ENCODE measurements at regions not wholly inside any gene's neighbourhood (a gene's known extent, or its start where the extent isn't known, plus 50 kb on each side); places are given as distances from the start of the nearest gene placed in this dataset.

DNA sequence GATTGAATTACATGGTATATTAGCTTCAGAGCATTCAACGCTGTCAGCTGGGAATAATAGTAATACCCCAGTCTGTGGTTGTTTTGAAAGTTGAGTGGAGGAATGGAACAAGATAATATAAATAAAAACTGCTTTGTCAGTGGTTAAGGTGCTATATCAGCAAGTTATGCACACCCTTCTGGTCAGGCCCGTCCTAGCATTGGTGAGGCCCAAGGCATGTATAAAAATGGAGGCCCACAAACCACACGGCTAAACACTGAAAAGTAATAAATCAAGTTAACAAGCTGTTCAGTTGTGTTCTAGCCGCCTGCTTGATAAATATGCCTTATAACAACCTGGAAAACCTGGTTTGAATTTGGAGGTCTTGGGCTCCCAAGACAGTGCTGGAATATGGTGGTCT is 77.4 kb downstream of the PSMG1 start:
- DNase-seq (ENCODE audit: low read depth in 3 of 3, low spot score in 1 of 3) = no peak

DNA sequence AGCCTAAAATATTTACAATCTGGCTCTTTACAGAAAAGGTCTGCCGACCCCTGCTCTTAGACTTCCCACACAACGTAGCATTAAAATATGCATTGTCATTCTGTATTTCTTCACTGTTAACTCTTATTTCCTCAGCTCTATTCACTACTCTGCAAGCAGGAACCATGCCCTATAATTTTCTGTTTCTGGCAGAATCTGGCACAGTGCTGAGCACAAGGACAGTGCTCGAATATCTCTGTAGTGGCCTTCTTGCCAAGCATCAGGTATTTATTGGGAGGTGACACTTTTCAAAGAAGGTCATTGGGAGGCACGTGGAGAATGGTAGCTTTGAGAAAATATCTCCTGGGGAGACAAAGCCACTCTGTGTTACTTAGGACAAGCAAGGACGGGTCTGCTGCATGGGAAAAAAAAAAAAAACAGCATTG is 77.9 kb downstream of the PSMG1 start:
- no peak for DNase-seq (ENCODE audit: low read depth in 3 of 3, low spot score in 1 of 3)

DNA sequence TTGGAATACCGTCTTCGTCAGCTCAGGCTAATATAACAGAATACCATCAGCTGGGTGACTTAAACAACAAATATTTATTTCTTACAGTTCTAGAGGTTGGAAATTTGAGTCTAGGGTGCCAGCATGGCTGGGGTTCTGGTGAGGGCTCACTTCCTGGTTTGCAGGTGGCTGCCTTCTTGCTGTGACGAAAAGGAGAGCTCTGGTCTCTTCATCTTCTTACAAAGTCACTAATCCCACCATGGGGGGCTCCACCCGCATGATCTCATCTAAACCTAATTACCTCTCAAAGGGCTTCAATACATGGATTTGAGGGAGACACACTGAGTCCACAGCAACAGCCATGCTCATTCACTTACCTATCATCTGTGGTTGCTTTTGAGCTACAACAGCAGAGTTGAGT is 78.3 kb downstream of the PSMG1 start:
- no peak for DNase-seq (ENCODE audit: low read depth in 3 of 3, low spot score in 1 of 3)

DNA sequence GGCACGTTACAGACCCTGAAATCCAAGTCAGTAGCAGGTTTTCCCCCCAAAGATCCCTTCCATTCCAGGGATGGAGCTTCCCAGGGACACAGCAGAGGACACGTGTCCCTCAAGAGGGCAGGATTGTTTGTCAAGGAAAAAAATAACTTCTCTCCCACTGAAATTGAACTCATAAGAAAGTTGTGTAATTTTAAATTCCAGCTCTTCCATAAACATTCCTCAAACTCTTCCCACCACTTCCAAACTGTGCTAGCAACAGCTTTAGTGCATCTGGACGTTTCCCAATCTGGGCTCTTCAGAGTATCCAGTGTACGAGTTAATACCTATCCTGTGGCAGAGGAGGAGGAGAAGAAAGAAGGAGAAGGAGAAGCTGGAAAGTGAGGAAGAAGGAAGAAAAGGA is 79.6 kb downstream of the PSMG1 start:
- DNase-seq (ENCODE audit: low read depth in 3 of 3, low spot score in 1 of 3) = no peak

DNA sequence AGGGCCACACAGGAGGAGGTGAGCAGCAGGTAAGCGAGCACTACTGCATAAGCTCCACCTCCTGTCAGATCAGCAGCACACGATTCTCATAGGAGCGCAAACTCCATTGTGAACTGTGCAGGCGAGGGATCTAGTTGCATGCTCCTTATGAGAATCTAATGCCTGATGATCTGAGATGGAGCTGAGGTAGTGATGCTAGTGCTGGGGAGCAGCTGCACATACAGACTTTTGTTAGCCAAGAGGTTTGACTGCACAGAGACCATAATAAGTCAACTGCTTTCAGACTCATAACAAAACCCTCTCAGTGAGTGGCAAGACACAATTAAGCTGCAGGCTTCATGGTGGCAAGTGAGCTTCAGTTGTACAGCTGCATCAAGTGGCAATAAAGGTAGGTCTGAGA is 83.4 kb downstream of the PSMG1 start:
- no peak for DNase-seq (ENCODE audit: low read depth in 3 of 3, low spot score in 1 of 3)

DNA sequence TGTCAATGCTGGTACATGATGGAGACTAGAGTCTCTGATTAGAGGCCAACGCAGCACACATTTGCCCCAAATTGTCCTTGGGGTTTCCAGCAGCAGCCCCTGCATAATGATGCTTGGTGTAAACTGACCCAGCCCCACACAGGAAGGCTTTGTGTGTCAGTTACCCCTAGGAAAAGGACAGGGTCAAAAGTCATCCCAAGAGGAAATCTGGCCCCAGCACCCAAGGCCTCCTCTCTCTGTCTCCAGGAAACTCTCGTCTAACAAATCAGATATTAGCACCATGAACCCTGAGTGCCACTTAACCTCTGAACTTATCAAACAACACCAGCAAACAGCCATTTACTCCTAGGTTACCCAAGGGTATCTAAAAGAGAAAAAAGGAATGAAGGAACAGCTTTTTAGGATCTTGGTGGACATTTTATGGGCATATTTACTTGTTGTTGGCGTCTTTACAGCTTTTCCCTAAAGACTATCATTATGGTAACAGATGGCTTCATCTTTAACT is 84.5 kb downstream of the PSMG1 start:
- no peak for DNase-seq (ENCODE audit: low read depth in 3 of 3, low spot score in 1 of 3)

DNA sequence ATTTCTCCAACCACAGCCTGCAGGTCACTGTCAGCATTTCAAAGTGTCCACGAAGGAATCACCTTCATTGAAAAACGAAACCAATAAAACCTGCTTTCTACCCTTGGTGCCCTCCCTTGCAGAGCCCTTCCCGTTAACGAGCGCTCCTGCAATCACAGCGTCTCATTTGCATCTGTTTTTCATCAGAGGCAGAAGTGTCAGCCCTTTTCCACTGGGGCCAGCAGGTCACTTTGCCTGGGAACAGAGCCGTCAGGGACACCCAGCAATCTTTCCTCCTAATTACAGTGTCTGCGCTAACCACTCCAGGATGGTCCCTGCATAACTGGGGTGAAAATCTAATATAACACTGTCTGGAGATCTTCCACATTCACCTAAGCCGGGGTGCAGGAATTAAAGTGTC is 85.3 kb downstream of the PSMG1 start:
- no peak for DNase-seq (ENCODE audit: low read depth in 3 of 3, low spot score in 1 of 3)

DNA sequence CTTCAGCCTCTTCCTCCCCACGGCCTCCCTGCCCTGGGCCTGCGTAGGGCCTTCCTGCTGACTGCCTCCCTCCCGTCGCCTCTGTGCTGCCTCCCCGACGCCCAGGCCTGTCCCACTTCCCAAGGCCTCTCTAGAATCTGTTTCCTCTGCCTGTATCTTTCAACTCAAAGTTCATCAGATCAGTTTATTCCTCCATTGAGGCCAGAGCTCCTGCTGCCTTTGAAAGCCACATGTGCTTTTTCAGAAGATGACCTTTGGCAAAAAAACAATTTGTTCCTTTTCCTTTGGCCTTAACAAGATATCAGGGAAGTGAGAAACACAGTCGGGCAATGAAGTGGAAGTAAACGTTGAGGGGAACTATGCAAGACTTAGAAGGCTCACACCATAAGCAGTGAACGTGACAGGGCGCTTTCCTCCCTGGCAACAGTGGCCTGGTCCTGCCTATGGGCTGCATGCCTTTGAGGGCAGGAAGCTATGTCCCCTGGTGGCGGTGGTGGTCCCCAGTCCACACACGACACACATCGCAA is 85.9 kb downstream of the PSMG1 start:
- no peak for DNase-seq (ENCODE audit: low read depth in 3 of 3, low spot score in 1 of 3)

DNA sequence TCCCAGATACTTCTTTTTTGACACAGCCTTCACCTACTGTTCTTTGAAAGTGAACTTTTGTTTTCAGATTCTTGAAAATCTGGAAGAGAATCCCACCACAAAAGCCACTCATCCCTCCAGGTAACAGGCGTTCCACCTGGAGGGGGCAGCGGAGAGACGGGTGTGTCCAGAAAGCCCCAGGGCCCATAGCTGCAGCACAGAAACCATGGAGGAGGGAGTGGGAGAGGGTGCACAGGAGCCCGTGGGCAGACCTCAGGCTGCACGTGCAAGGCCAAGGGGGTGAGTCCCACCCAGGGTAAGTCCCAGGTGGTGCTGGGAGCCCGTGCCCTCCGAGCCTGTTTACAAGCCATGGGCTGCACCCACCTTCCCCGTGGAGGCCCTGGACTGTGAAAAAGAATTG is 86.5 kb downstream of the PSMG1 start:
- no peak for DNase-seq (ENCODE audit: low read depth in 3 of 3, low spot score in 1 of 3)

DNA sequence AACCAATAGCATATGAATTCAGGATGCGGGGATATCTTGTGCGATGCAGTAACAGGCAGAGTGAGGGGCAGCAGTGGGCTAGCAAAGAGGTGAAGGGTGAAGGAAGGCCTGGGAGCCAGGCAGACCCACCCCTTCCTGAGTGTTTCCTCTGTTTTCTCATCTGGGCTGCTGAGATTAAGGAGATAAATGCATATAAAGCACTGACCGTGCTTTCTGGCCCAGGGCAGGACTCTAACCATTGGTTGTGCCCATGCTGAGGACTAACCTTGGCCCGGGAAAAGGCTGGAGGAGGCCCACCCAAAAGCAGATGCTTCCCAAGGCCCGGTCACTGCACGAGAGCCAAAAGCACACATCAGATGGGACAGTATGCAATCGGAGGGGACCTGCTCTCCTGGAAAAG is 87.6 kb downstream of the PSMG1 start:
- DNase-seq (ENCODE audit: low read depth in 3 of 3, low spot score in 1 of 3) = no peak

DNA sequence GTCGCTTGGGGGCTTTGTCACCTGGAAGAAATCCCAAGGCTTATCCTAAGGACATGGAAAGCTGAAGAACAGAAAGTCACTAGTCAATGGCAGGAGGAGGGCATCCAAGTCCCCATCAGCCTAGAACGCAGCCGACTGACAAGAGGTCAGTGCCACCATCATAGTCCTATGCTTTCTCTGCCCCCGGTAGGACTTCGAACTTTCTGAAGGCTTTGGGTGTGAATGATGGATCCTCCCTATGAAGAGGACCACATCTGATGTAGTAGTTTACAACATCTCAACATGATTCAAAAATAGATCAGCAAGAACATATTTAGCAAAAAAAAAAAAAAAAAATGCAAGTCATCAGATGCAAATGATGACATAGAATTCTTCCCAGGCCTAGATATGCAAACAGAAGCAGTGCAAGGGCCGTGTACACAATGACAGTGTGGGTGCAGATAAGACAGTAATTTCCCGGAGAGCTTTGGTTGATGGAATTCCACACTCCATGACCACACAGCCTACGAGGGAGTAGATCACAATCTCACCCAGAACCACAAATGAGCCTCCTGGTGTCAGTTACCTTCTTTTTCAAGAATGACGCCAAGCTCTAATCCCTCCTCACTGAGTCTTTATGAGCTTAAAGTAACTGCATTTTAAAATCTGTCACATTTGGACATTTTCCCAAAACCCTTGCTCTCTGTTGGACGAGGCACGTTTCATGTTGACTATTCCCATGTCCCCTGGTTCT is 88.2 kb downstream of the PSMG1 start:
- no peak for DNase-seq (ENCODE audit: low read depth in 3 of 3, low spot score in 1 of 3)

DNA sequence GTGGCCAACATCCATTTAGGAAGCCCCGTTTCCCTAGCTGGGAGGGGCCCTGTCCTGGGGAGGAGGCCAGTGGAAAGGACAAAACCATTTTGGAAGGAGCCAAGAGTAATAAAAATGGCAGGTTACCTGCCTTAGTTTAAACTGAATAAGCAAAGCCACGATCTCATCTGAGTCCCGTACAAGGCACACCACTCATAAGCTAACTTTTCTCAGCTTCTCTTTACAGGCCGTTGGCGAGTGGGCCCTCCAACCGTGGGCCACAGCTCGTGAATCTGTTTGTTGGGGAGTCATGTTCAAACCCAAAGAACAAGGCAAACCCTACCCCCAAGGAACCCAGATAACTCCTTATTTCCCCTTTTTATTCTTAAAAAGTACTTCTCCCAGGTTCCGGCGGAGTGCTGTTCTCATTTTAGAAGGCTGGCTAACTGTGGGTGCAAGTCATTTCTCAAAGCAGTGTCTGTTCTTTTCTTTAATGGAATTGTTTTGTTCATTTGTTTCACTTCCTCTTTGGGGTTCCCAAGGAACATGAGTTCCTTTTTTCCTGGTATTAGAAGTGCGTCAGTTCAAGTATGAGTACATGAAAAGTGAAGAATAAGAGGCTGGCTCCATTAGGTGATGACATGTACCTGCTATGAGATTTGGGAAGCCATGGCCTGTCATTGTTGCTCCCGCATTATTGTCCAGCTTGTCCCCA is 89.0 kb downstream of the PSMG1 start:
- DNase-seq (ENCODE audit: low read depth in 3 of 3, low spot score in 1 of 3) = no peak

DNA sequence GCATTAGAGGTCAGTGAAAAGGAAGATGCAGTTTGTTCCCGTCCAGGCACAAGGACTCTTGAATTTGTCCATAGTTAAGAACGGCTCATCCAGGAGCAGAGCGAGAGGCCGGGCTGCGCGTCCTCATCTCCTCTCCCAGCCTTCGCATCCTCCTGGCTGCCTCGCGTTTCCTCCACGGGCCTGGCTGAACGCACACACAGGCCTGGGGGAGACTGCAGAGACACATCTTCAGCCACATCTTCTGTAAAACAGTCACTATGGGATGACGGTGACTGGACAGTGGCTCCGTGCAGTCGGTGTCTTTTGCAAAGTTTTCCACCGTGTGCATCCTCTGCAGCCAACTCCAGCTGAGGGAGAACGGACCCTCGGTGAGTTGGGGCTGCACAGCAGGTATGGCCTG is 89.7 kb downstream of the PSMG1 start:
- no peak for DNase-seq (ENCODE audit: low read depth in 3 of 3, low spot score in 1 of 3)

DNA sequence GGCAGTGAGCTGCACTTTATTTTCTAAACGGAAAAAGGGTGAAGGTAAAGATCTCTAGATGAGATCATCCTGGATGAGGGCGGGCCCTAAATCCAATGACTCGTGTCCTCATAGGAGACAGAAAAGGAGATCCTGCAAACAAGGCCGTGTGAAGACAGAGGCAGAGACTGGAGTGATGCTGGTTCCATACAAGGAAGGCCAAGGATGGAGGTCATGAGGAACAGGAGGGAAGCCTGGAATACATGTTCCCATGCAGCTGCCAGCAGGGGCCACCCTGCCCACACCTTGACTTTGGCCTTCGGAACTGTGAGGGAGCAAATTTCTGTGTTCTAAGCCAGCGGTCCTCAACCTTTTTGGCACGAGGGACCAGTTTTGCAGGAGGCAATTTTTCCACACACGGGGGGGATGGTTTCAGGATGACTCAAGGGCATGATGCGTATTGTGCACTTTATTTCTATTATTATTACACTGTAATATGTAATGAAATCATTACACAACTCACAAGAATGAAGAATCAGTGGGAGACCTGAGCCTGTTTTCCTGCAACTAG is 94.3 kb downstream of the PSMG1 start:
- DNase-seq (ENCODE audit: low read depth in 3 of 3, low spot score in 1 of 3) = no peak

DNA sequence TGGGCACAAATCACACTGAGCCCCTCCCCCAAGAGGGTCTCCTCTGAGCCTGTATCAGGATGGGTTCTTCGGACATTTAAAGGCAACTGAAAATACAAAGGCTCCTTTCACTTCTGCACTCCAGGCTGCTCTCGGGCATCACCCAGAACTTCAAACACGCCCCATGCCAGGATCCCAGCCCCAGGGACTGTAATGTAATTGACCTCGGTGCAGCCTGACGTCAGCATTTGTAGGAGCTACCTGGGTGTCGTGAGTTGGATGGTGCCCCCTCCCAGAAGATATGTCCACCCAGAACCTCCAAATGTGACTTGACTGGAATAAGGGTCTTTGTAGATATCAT is 95.2 kb downstream of the PSMG1 start:
- DNase-seq (ENCODE audit: low read depth in 3 of 3, low spot score in 1 of 3) = no peak

DNA sequence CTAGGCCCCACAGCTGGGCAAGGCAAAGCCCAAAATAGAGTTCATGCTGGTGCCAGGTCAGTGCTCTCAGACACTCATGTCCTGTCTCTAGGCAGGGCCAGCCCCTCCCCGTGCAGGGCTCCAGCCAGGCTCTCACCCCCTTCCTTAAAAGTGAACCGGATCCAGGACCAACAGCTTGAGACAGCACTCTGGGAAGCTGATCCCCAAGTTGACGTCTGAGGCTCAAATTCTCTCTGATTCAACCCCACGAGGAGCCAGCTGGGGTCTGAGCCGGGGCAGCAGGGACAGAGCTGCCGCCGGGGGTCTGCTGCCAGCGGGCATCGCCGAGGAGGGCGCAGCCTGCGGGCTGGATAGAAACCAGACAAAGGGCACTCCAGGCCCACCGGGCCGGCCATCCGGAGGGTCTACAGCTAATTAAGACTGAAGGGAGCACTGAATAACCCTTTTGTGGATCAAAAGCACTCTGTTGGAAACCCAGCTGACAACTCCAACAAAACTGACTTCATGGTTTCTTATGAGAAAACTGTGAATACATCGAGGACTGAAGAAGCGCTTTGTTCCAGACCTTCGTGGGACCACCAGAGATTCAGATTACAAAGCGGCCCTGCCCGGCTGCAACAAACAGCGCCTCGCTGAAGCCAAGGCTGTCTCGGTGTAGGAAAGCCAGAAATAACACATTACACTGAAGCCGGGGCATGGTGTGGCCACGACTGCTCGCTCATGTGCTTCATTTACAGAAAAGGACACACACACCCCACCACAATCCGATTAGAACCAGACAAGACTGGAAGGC is 95.8 kb downstream of the PSMG1 start:
- no peak for DNase-seq (ENCODE audit: low read depth in 3 of 3, low spot score in 1 of 3)

DNA sequence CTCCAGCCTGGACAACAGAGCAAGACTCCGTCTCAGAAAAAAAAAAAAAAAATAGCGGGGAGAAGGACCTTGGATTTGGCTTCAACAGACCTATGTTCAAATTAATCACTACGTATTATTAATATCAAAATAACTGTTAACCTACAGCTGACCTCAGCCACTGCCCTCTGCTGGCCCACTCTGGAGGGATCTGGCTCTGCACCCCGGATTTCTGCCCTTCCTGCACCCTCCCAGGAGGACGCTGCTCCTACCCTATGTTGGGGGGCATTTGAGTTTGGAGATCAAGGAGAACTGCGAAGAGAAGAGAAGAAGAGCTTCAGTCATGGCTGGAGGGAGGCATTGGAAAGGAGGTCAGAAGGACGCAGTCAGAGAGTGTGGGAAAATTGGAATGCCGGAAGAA is 96.7 kb downstream of the PSMG1 start:
- no peak for DNase-seq (ENCODE audit: low read depth in 3 of 3, low spot score in 1 of 3)

DNA sequence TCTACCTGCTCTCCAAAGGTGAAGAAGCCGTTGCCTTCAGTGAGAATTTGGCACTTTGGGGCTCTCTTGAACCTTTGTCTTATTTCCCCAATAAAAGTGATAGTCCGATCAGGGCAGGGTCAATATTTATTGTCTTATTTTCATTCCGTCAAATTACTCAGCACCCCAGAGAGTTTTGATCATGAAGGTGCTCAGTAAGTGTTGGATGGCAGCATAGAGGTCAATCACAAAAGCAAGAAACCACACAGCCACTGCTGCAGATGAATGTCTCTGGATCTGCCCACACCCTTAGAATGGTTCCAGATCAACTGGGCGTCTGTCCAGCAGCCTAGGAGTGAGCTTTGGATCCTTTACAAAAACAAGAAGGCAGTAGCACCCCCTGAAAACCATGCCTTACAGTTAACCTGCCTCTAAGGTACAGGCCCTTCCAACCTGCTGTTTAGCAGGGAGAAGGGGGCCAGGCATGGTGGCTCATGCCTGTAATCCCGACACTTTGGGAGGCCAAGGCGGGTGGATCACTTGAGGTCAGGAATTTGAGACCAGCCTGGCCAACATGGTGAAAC is 97.3 kb downstream of the PSMG1 start:
- no peak for DNase-seq (ENCODE audit: low read depth in 3 of 3, low spot score in 1 of 3)

DNA sequence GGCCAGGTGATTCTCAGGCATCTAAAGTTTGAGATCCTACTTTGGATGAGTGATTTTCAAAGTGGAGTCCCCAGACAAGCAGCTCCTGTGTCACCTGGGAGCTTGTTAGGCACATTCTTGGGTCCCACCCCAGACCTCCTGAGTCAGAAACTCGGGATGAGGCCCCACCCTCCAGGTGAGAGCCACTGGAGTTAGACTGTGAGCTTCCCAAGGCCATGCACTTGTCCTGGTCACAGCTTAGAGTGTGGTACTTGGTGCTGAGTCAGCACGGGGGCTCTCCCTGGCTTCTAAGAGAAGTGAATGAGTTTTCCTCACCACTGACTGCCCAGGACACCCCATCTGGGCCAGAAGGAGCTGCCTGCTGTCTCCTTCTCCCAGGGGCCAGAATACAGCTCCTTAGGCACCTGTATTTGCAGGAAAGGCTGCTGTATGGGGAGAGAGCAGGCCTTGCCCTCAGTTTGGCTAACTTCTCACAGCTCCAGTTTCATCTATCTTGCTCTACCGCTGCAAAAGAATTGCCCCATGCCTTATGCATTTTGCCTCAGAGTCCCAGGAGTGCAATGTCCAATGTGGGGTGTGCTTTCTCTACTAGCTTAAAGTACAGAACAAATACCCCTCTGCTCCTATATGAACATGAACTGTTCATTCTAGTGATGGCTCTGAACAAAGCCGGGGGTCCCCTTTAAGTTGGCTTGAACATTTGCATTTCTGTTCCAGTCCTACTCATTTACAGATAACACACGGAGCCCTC is 98.1 kb downstream of the PSMG1 start:
- DNase-seq (ENCODE audit: low read depth in 3 of 3, low spot score in 1 of 3) = no peak

DNA sequence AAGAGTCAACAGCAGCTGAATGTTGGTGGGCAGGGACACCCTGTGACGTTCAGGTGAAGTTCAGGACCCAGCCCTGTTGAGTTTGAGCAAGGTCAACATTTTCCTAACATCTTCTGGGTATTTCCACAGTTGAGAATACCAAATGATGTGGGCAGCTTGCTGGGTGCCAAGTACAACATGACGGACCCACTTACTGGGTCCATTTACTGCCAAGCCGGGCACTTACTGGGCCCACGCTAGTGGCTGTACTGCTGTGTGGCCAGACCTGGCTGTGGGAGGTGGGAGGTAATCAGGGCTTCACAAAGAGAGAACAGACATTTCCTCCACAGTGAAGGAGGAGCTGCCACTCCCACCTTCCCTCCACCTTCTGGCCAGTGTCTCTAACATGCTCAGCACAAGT is 99.2 kb downstream of the PSMG1 start:
- no peak for DNase-seq (ENCODE audit: low read depth in 3 of 3, low spot score in 1 of 3)
